GM18868 (cell line): ENCODE measurements at regions not wholly inside any gene's neighbourhood (a gene's known extent, or its start where the extent isn't known, plus 50 kb on each side); places are given as distances from the start of the nearest gene placed in this dataset.

Experiments used
- ATAC-seq: cut with Tn5 transposase; IDR thresholded peaks from one replicate; pipeline ENCODE4 v1.9.1; 2021; ENCODE audit warnings: mild to moderate bottlenecking, moderate library complexity; ENCODE audit not compliant: unreplicated experiment

DNA sequence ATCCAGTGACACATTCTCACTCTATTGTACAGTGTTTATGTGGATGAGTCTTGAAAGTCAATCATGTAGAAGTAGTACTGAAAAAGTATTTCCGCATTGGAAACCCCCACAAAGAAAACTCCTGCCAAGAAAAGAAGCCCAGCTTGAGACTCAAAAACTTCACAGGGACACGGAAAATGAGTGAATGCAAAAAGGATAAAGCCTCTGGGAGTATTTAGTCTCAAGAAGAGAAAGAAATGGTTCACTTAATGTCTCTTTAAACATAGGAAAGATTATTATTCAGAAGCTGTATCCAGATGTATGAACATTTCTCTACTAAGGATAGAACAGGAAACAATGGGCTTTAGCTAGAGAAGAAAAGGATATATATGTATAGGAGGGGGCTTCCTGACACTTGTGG is 304.5 kb downstream of the BARHL2 start:
- no peak for ATAC-seq

DNA sequence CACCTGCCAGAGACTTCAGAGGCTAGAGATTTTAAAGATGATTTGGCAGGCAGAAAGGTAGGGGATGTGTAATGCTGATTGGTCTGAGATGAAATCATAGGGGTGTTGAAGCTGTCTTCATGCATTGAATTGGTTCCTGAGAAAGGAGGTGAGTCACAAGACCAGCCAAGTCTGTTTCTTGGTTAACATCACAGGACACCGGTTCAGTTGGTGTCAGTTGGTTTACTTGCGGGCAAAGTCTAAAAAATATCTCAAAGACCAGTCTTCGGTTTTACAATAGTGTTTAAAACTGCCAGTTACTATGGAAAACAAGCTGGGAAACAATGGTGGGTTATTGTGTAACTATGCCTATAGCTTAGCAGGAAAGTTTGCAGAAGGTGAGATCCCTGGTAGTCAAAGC is 305.9 kb downstream of the BARHL2 start:
- ATAC-seq: no peak

DNA sequence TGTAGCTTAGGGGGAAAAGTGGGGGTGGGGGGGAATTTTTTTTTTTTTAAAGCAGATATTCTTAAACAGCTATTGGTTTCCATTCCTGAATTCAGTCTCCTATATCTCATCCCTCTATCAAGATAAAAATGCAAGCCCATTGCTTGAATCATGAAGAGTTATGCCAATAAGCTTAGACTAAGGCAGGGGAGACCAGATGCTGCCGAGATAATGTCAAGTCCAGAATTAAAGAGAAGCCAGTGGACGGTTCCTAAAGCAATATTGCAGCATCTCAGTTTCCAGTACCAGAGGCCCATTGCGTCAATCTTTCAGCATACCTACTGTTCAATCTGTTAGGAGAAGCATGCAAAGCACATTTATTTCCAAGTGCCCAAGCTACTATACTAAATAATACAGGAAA is 309.4 kb downstream of the BARHL2 start:
- no peak for ATAC-seq

DNA sequence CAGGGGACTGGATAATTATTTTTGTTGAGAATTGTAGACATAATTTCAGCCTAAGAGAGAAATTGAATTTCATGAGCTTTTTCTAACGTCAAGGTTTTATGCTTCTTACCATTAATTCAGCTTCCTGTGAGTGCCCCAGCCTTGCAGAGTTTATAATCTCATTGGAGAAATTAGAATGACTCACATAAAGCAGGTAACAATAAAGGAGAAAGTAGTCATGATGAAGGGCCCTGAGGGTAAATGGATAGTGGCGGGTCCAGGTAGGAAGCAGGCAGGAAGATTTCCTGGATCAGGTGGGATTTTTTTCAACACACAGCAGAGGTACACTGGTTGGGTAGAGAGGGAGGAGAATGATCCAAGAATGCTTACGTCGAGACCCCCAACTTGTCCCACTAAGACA is 311.4 kb downstream of the BARHL2 start:
- ATAC-seq: no peak

DNA sequence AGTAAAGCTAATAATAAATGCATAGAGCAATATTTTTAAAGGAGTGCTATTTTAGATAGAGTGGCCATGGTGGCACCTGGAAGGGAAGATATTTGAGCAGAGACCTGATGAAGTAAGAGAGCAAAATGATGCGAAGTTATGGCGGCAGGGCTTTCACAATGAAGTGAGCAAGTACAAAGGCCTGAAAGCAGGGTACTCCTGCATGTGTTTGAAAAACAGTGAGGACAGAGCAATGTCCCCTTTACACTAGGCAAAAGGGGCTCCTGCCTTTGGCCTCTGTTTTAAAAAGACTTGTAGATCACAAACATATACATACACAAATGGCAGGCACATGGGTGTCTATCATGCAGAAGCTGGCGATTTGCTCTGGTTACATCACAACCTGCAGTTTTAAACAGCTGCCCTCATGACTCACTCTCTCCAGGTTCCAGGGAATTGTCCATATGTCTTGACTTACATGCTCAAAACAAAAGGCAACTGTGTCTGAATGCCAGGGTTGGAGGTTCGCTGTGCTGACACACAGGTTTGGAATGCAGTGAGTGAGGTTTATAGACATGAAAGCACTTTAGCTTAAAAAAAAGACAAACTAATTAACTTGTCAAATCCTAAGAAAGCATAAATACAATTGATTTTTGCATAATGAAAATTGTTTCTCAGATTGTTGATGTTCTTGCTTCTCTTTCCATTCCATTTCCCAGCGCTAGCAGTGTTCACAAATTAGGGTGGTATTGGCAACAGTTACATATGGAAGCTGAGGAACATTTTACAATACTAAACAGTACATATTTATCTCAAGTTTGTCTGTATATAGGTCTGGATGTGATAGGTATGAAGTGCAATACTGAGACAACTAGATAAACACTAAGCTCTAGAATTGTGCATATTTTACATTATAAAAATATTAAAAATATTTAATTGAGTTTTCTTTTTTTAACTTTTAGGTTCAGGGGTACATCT is 313.9 kb downstream of the BARHL2 start:
- ATAC-seq: no peak

DNA sequence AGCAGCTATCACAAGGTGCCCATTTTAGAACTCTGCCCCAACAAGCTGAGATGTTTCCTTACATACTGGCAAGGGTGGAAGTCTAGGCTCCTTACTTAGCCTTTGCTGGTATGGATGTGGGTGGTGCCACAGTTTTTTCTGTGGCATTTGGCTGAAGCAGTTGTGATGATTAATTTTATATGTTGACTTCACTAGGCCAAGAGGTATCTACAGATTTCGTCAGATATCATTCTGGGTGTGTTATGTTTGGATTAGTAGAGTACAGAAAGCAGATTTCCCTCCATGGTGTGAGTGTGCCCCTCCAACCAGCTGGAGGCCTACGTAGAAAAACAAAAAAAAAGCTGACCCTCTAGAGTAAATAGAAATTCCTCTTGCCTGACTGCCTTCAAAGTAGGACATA is 317.0 kb downstream of the BARHL2 start:
- no peak for ATAC-seq

DNA sequence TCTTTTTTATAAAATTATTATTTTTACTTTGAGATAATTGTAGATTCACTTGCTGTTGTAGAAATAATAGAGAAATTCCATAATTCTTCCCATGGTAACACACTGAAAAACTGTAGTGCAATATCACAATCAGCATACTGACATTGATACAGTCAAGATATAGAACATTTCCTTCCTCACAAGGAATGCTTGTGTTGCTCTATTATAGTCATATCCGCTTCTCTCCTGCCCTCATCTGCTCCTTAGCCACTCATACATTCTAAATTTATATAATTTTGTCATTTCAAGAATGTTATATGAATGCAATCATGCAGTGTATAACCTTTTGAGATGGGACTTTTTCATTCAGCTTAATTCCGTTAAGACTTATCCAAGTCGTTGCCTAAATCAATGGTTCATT is 320.2 kb downstream of the BARHL2 start:
- ATAC-seq: no peak

DNA sequence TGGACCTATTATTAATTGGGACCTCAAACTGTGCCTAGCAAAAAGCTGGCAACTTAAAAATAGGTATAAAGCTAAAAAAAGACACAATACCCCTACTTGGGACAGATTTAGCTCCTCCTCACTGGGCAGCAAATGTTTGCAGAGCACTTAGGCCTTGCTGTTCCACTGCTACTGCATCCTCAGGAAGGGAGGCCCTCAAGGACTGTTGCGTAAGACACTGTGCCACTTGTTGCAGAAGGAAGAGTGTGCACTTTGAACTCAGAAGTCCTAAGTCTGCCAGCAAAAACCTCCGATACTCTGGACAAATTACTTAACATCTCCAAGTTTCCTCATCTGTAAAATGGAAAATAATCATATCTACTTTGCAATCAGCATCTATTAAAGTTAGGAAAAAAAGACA is 322.9 kb downstream of the BARHL2 start:
- ATAC-seq: no peak

DNA sequence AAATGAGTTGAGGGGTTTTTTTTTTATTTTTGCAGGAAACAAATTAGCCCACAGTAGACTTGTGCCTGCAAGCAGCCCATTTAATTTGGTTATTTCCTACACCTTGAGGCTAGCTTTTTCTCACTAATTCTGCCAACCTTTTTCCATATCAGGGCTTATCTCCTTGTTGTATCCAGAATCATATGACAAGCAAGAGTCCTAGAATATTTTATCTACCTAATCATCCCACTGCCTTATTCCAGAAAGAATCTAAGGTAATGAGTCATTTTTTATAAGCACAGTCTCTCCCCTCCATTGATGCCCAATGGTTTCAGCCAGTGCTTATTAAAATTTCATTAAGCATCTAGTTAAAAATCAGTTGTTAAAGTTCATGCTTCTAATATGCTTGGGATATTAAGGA is 324.1 kb downstream of the BARHL2 start:
- ATAC-seq: no peak

DNA sequence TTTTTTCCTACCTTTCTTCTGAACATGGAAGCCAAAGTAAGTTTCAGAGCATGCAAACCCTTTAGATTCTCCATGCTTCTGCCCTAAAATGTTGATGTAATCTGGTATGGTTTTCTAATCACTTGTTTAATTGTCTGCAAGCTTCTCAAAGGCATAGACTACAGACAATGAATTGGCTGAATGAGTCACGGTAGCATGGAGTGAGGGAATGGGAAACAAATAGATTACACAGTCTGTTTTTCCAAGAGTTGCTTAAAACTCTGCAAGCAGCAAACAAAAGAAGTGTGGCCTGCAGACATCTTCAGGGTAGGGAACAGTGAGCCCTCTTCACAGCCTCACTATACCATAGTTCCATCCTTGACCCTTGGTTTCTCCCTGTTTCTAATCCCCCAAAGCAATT is 326.0 kb downstream of the BARHL2 start:
- ATAC-seq: no peak

DNA sequence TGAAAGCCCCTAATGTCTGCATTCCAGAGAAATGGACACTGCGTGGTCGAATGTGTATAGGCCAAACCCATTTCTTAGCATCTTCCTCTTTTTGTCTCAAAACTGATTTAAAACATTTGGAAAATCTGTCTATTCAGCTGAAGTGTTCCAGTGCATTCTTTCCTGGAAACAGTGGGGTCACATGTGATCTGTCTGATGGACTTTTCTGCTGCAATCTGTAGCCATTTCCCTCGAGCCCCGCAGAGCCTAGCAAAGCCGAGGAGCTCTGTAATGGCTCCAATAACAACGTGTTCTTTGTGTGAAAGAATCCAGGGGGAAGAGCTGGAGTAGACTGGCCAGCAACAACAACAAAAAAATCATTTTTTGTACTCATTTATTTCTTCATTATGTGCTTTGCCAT is 329.3 kb downstream of the BARHL2 start:
- ATAC-seq: no peak

DNA sequence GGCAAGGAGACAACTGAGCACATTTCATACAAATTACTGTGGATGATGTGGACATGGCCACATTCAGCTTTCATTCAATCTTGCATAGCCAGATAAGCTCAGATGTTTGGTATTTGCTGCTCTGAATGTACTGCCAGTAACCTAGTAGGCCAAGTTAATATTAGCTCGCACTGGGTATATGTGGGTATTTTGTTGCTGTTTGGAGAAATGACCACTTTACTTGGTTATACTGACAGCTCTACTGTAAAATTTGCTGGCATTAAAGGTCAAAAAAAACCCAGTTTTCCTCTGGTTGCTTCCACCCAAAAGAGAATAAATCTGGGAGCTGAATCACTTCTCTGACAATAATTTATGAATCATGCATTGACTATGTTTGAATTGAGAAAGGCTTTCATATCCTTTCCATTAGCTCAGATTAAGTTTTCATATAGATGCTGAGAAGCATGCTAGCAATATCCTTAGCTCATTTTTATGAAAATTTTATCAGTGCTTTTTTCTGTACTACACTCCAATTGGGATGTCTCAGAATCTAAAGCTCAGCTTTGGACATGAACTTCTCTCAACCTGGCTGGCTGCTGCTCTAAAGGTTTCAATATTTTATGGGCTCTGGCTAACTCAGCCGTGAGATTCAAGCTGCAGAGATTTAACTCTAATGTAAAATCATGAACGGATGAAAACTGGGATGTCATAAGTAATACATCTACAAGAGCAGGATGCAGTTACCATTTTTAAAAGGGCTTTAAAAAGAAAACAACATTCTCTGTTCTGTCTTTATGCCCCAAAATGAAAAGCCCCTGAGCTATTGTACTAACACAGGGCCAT is 330.0 kb downstream of the BARHL2 start:
- no peak for ATAC-seq

DNA sequence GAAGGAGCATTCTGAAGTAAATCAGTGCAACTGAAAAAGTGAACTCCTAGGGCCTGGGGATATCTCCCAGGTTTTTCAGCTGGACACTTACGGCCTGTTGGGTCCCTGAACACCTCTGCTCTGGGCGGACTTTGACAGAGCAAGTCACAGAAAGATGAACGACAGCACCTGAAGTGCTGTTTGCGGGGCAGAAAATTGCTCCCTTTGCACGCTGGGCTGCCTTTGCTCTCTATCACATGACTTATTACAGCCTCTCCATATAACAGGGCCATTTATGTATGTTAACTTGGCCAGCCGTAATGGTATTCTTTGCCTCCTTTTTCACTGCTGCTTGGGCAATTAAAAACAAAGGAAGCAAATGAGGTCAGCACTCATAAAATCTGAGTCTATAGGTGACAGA is 332.9 kb downstream of the BARHL2 start:
- ATAC-seq: no peak

DNA sequence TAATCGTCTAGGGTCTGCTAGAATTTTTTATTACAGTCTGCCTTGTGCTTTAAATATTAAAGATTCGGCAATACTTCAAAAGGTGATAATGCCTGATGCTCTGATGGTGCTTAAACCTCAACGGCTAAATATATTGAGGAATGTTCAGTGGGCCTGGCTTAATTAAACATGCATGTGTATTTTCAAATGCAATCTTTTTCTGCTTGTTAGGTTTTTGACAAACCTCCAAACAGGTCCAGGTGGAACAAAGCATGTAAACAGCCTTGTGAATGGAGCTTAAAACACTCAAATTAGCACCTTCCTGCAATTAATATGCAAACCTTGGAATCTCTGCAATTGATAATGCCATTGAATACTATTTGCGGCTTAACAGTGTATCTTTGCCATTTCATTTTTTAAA is 334.9 kb downstream of the BARHL2 start:
- no peak for ATAC-seq

DNA sequence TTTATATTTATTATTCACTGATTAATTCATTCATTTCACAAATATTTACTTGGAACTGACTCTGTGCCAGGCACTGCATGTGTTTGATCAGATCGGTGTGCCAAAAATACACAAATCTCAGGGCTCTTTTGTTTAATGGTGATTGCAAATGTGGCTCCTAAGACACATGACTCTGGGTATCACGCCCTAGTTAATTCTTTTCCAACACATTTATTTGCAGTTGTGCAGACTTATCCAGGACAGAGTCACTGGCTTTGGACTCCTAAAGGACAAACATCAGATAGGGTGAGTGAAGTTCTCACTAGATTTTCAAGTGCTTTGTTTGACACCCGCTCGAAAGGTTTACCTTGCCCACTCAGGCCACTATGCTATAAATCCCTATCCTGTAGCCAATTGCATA is 335.5 kb downstream of the BARHL2 start:
- no peak for ATAC-seq

DNA sequence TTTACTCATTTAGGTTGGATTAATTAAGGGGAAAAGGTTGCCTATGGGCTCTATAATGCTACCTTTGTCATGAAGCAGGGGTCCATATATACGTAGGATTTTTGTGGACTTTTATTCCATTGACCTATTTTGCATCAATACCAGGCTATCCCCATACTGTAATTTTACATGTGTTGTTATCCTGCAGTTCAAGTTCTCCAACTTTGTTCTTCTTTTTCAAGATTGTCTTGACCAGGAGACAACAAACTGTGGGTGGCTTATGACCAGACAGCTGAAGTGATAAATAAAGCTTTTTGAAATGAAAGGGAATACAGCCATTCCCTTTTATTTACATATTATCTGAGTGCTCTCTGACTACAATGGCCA is 345.7 kb downstream of the BARHL2 start:
- ATAC-seq: no peak

DNA sequence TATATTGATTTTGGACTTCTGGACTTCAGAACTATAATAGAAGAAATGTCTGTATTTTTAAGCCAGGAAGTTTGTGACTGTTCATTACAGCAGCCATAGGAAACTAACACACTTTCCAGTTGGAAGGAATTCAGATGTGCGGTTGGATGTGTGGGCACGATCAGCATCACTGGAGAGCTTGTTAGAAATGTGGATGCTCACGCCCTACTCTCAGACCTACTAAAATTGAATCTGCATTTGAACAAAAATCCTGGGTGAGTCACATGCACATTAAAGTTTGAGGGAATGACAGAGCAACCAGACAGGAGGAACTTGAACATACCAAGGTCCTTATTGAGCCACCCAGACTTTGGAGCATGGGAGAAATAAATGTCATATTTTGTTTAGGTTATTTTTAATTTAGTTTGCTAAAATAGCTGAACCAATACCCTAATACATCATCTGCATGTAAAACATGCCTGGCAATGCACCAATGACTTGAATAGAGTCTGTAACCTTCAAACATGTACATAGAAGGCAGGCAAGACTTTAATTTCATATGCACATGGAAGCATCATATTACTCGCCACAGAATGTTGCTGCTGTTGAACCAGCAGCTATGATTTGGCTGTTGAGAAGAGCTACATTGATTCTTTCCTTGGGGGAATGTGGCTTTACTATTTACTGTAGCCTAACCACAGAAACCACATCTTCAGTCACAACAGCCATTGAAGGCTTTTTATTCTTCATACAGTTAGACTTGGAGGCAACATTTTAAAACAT is 346.2 kb downstream of the BARHL2 start:
- no peak for ATAC-seq

DNA sequence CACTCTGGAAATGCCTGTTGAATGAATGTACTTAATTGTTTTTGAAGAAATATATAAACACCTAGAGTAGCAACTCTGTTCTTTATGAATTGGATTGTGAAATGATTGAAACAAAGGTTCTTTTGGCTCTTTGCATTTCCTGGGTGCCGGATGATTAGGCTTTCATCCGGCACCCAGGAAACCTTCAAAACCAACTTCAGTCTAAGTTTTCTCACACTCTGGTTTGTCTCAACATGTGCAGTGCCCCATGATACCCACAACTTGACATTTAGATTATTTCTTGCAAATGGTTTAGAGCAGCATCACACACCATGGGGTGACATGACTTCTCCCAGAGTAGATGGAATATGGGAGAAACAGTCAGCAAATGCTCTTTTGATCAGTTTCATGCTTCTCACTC is 354.9 kb downstream of the BARHL2 start:
- no peak for ATAC-seq

DNA sequence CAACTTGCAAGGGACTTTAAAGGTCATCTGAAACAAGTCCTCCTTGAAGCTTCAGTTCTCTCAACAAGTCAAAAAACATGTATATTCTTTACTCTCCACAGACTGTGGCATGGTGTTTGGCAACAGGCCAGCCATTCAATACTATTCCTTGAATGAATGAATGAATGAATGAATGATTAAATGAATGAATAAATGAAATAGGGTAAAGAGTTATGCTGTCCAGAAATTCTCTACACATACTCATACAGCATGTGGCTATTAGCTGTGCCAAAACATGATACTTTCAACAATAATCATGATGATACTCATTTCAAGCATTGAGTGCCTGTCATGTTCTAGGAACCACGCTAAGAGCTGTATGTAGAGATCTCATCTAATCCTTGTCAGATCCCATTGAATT is 356.1 kb downstream of the BARHL2 start:
- ATAC-seq: no peak

DNA sequence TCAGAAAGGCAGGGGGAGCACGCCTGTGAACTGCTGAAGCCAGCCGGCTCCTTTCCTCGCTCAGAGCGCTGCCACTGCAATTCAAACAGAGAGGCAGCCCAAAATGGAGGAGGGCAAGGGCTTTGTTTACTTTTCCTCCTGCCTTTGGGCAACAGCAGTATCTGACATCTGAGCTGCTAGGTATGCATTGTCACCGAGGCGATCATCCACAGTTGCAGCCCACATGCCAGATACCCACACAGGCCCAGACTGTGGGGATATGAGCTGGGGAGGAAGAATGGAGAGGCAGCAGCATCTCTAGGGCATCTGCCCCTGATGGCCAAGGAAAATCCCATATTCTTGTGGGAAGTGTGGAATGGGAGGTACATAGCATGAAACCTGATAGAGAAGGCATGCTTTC is 357.1 kb downstream of the BARHL2 start:
- no peak for ATAC-seq

DNA sequence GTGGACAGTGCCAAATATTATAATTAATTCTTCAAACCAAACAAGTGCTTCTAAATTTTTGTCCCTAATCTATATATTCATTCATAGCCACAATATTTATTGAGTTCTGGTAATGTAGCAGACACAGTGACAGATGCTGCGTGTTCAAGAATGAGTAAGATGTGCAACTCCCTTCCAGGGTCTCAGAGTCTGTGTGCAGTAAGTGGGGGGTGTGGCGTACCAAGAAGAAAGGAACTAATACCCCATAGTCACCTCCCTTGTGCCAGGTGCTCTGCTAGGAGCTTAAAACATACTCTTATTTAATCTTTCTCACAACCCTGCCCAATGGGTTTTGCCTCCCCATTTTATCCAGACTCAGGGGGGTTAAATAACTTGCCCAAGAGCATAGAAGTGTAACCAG is 358.7 kb downstream of the BARHL2 start:
- ATAC-seq: peak; percentile 59
